OCI-LY3 (cell line): ENCODE measurements at regions not wholly inside any gene's neighbourhood (a gene's known extent, or its start where the extent isn't known, plus 50 kb on each side); places are given as distances from the start of the nearest gene placed in this dataset.

ENCODE experiments used
- H2AFZ ChIP-seq: fragments of 200-600, 300-600 bp; shearing (Covaris generic); 2 replicates; pipeline ENCODE4 v1.6.0; 2014; ENCODE audit warnings: antibody characterized with exemption, low read depth, low read length
- H3K27ac ChIP-seq: fragments of 200-600, 300-600 bp; sonication (generic); 2 replicates; pipeline ENCODE4 v1.5.1; 2014; ENCODE audit warnings: mild to moderate bottlenecking, low read length, moderate library complexity, mixed read lengths
- H3K27me3 ChIP-seq: fragments of 200-600, 300-600 bp; sonication (generic); 2 replicates; pipeline ENCODE4 v1.6.1; 2014; ENCODE audit warnings: low read depth, low read length, mixed read lengths
- H3K36me3 ChIP-seq: fragments of 200-600, 300-600 bp; sonication (generic); replicated peaks from 2 replicates; pipeline ENCODE3; 2014; ENCODE audit warnings: low read depth, low read length, mixed read lengths
- H3K4me1 ChIP-seq: fragments of 300-600, 200-600 bp; sonication (generic); 2 replicates; pipeline ENCODE4 v1.6.1; 2014; ENCODE audit warnings: low read length, mixed read lengths
- H3K4me2 ChIP-seq: fragments of 200-600, 300-600 bp; sonication (generic); 2 replicates; pipeline ENCODE4 v1.6.1; 2014; ENCODE audit warnings: low read length, mixed read lengths
- H3K4me3 ChIP-seq: fragments of 300-600, 200-600 bp; sonication (generic); 2 replicates; pipeline ENCODE4 v1.5.1; 2014; ENCODE audit warnings: antibody characterized with exemption, mild to moderate bottlenecking, low read length, moderate library complexity
- H3K79me2 ChIP-seq: fragments of 300-600, 200-600 bp; shearing (Covaris generic); 2 replicates; pipeline ENCODE4 v1.6.1; 2014; ENCODE audit warnings: mild to moderate bottlenecking, low read length, mixed read lengths
- H3K9ac ChIP-seq: fragments of 300-600, 200-600 bp; shearing (Covaris generic); 2 replicates; pipeline ENCODE4 v1.6.0; 2014; ENCODE audit warnings: mild to moderate bottlenecking, low read length, moderate library complexity
- H3K9me3 ChIP-seq: fragments of 200-600, 300-600 bp; shearing (Covaris generic); 2 replicates; pipeline ENCODE4 v1.6.1; 2014; ENCODE audit warnings: low read length, mixed read lengths; ENCODE audit not compliant: insufficient read depth
- H4K20me1 ChIP-seq: fragments of 200-600, 300-600 bp; sonication (generic); 2 replicates; pipeline ENCODE4 v1.6.1; 2016; ENCODE audit warnings: low read length, mixed read lengths; ENCODE audit not compliant: insufficient read depth
- CTCF ChIP-seq: fragments of 200-600, 300-600 bp; sonication (generic); IDR thresholded peaks from 2 replicates; pipeline ENCODE4 v1.5.1; 2014; ENCODE audit warnings: antibody characterized with exemption, low read length, low read depth
- EZH2phosphoT487 ChIP-seq: fragments of 200-600 bp; shearing (Covaris generic); IDR thresholded peaks from 2 replicates; pipeline ENCODE4 v1.6.1; 2018; ENCODE audit warnings: antibody characterized with exemption, mixed run types, low read depth

- H3K4me1 ChIP-seq, result peaks cover 29% of the 10 kb centered on the region
- no peak overlapping the region for H3K4me2 ChIP-seq
- H3K27ac ChIP-seq, result no peak overlapping the region
- H3K36me3 ChIP-seq, result no peaks in the 10 kb centered on the region
- H4K20me1 ChIP-seq, result no peaks in the 10 kb centered on the region
- no peaks in the 10 kb centered on the region for H3K9me3 ChIP-seq
- no peak overlapping the region for H3K9ac ChIP-seq
- peaks cover 19% of the 10 kb centered on the region for H3K27me3 ChIP-seq
- H3K4me3 ChIP-seq, result no peak overlapping the region
- TF ChIP-seq EZH2phosphoT487, result no peak
- no peaks in the 10 kb centered on the region for H3K79me2 ChIP-seq
- no peak overlapping the region for H2AFZ ChIP-seq
These were observed 368.8 kb downstream of the NUP35 start for GRCh38 chr2:183493040-183493439.

DNA sequence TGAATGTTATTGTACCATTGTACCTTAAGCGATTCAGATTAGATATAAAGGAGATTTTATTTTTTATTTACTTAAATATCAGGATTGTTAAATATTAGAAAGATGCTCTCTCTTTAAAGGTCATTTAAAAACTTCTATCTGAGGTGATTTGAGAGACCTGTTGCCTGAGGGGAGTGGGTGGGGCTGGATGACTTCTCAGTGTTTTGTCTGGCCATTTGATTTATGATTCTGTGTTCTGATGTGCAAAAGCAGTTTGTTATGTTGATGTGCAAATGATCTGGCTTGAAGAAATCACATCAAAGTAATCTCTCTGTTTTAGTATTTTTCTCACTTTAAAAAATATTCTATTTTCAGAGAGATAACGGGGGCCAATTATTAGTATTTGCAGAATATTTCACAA is 370.8 kb downstream of the NUP35 start:
- no peaks in the 10 kb centered on the region for H3K79me2 ChIP-seq
- H3K4me2 ChIP-seq, result peak overlapping the region; percentile 67
- peaks cover 19% of the 10 kb centered on the region for H3K27me3 ChIP-seq
- H2AFZ ChIP-seq, result no peak overlapping the region
- no peak for TF ChIP-seq EZH2phosphoT487
- no peak for TF ChIP-seq CTCF
- H3K27ac ChIP-seq, result no peak overlapping the region
- H3K9ac ChIP-seq, result no peak overlapping the region
- H3K4me3 ChIP-seq, result no peak overlapping the region
- peaks cover 29% of the 10 kb centered on the region for H3K4me1 ChIP-seq
- no peaks in the 10 kb centered on the region for H3K36me3 ChIP-seq
- H4K20me1 ChIP-seq, result no peaks in the 10 kb centered on the region
- no peaks in the 10 kb centered on the region for H3K9me3 ChIP-seq

GRCh38 chr2:183495589-183496267 is 371.5 kb downstream of the NUP35 start:
- TF ChIP-seq EZH2phosphoT487 (no peak), CTCF (no peak)
- H2AFZ ChIP-seq, result no peak overlapping the region
- H3K27me3 ChIP-seq, result peaks cover 19% of the 10 kb centered on the region
- H3K79me2 ChIP-seq, result no peaks in the 10 kb centered on the region
- no peaks in the 10 kb centered on the region for H4K20me1 ChIP-seq
- no peak overlapping the region for H3K9ac ChIP-seq
- H3K4me3 ChIP-seq, result peak overlapping the region; percentile 39
- H3K36me3 ChIP-seq, result no peaks in the 10 kb centered on the region
- no peaks in the 10 kb centered on the region for H3K9me3 ChIP-seq
- 0 out of 2 replicates have a peak overlapping the region, but pooled peaks have one; percentile 12 for H3K27ac ChIP-seq
- peak overlapping the region; percentile 67 for H3K4me2 ChIP-seq
- peaks cover 24% of the 10 kb centered on the region for H3K4me1 ChIP-seq

DNA sequence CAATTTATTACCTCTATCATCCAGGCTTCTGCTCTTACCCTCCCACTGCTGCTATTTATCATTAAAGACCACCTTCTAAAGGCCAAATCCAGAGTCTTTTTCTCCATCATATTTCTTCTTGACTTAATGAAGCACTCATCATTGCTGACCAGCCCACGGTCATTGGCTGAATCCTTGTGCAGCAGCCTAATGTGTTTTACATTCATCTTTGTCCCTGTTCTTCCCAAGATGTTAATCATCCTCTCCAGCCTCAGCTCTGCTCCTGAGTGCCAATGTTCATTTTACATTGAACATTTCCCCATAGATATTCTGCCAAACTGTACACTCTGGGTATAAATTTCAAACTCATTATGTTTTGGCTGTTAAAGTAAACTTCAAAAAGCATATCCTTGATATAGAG is 373.6 kb downstream of the NUP35 start:
- no peaks in the 10 kb centered on the region for H3K9me3 ChIP-seq
- peaks cover 19% of the 10 kb centered on the region for H3K4me1 ChIP-seq
- peaks cover 19% of the 10 kb centered on the region for H3K27me3 ChIP-seq
- no peaks in the 10 kb centered on the region for H4K20me1 ChIP-seq
- H3K27ac ChIP-seq, result no peak overlapping the region
- no peak overlapping the region for H3K9ac ChIP-seq
- TF ChIP-seq CTCF, result no peak
- TF ChIP-seq EZH2phosphoT487, result no peak
- no peaks in the 10 kb centered on the region for H3K36me3 ChIP-seq
- H3K4me3 ChIP-seq, result no peak overlapping the region
- no peak overlapping the region for H3K4me2 ChIP-seq
- no peak overlapping the region for H2AFZ ChIP-seq
- H3K79me2 ChIP-seq, result no peaks in the 10 kb centered on the region
